Stomach smooth muscle (tissue), 2 donors: ENCODE measurements at regions not wholly inside any gene's neighbourhood (a gene's known extent, or its start where the extent isn't known, plus 50 kb on each side); places are given as distances from the start of the nearest gene placed in this dataset.

Source experiments
- H3K27ac ChIP-seq: one replicate; pipeline ENCODE4 v1.7.0; 2013; ENCODE audit warnings: mild to moderate bottlenecking, low read length, inconsistent platforms
- H3K27me3 ChIP-seq, 2 donors: one replicate each; pipeline ENCODE4 v1.7.0; 2013; ENCODE audit warnings: low read length in 2 of 2; ENCODE audit not compliant: insufficient read depth in 2 of 2, control insufficient read depth in 1 of 2
- H3K36me3 ChIP-seq, 2 donors: one replicate each; pipeline ENCODE4 v1.7.0; 2013; ENCODE audit warnings: low read length in 2 of 2; ENCODE audit not compliant: control insufficient read depth in 2 of 2, insufficient read depth in 2 of 2
- H3K4me1 ChIP-seq: one replicate; pipeline ENCODE4 v1.7.0; 2013; ENCODE audit warnings: low read length; ENCODE audit not compliant: control insufficient read depth, insufficient read depth
- H3K4me3 ChIP-seq, 2 donors: one replicate each; pipeline ENCODE4 v1.7.0; 2013; ENCODE audit warnings: low read length in 2 of 2
- H3K9ac ChIP-seq, 2 donors: one replicate each; pipeline ENCODE4 v1.7.0; 2013; ENCODE audit warnings: low read length in 2 of 2, mild to moderate bottlenecking in 1 of 2
- H3K9me3 ChIP-seq, 2 donors: one replicate each; pipeline ENCODE4 v1.7.0; 2013; ENCODE audit warnings: low read length in 2 of 2; ENCODE audit not compliant: control insufficient read depth in 2 of 2
- donor health status: healthy.
- donor health status: Pancreatic carcinoma.

DNA sequence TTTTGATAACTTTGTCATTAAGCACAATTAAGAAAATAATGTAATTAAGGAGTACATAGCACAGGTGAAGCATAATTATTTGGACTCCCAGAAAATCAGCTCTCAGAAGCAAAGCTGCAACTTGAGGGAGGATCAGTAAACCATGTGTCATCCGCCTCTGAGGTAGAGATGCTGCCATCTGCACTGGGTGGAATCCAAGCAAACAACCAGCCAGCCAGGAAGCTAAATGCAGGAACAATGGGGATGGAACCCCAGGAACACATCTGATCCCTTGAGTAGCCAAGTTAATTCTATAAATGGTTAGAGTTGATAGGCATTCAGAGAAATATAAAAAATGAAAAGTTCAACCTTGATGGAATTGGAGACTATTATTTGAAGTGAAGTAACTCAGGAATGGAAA, 520.2 kb downstream of the RFC3 start:
- H3K36me3 ChIP-seq: no peaks in the 10 kb centered on the region
- no peak overlapping the region for H3K27ac ChIP-seq
- no peak overlapping the region for H3K4me3 ChIP-seq
- no peaks in the 10 kb centered on the region for H3K4me1 ChIP-seq
- no peaks in the 10 kb centered on the region for H3K9me3 ChIP-seq
- no peaks in the 10 kb centered on the region for H3K27me3 ChIP-seq
- H3K9ac ChIP-seq: no peak overlapping the region

DNA sequence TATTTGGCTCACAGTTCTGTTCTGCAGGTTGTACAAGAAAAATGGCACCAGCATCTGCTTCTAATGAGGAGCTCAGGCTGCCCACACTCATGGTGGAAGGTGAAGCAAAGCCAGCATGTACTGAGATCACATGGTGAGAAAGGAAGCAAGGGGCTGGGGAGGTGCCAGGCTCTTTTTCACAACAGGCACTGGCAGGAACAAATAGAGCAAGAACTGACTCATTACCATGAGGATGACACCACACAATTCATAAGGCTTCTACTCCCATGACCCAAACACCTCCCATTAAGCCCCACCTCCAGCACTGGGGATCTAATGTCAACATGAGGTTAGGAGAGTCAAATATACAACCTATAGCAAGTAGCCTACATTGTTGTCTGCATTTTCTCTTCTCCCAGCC, 522.6 kb downstream of the RFC3 start:
- H3K4me1 ChIP-seq: no peaks in the 10 kb centered on the region
- no peak overlapping the region for H3K9ac ChIP-seq

DNA sequence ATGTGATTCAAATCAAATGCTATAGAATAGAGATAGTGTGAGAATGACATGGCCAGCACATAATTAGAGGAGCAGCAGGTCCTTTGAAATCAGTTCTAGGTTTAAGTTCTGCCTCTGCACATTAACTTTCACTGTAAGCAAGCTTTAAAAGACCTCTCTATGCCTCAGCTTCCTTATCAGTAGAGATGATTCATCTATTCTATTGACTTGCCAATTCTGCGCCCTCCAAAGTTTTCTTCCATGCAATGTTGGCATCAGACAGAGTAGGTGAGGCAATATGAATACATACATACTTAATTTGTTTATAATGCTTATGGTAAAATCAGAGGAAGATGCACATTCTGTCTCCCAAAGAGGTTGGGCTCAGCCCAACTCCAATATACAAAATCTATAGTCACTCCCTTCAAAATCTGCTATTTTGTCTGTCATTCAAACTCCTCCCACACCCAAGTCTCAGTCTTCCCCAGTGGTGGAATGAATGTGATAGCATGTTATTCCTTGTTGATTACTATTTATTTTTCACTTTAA, 525.5 kb downstream of the RFC3 start:
- no peaks in the 10 kb centered on the region for H3K27me3 ChIP-seq
- no peaks in the 10 kb centered on the region for H3K4me1 ChIP-seq
- no peak overlapping the region for H3K9ac ChIP-seq
- H3K36me3 ChIP-seq: no peaks in the 10 kb centered on the region
- no peak overlapping the region for H3K4me3 ChIP-seq
- H3K27ac ChIP-seq: no peak overlapping the region
- no peaks in the 10 kb centered on the region for H3K9me3 ChIP-seq

More for the DNA sequence above, 522.6 kb downstream of the RFC3 start:
- no peaks in the 10 kb centered on the region for H3K36me3 ChIP-seq
- no peaks in the 10 kb centered on the region for H3K27me3 ChIP-seq
- H3K4me3 ChIP-seq: no peak overlapping the region
- H3K27ac ChIP-seq: no peak overlapping the region
- no peaks in the 10 kb centered on the region for H3K9me3 ChIP-seq

DNA sequence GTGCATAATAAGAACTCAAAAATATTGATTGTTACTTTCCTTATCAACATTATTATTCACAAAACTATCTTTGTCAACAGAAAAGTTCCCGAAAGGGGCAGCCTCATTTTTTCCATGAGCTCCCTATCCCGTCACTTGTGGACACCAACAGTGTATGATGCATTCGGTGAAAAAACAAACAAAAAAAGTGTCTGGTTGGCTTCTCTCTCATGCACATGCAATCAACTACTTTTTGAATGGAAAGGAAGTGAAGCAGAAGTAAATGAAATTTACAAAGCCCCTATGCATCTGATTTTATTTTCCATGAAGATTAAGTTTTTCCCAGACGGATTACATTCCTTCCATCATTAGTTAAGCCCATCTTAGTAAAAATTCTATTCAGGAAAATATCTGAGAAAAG, 526.9 kb downstream of the RFC3 start:
- Histone ChIP-seq H3K36me3 (no peaks in the 10 kb centered on the region), H3K4me1 (no peaks in the 10 kb centered on the region), H3K27ac (no peak overlapping the region), H3K9ac (no peak overlapping the region), H3K27me3 (no peaks in the 10 kb centered on the region), H3K4me3 (no peak overlapping the region), H3K9me3 (no peaks in the 10 kb centered on the region)

DNA sequence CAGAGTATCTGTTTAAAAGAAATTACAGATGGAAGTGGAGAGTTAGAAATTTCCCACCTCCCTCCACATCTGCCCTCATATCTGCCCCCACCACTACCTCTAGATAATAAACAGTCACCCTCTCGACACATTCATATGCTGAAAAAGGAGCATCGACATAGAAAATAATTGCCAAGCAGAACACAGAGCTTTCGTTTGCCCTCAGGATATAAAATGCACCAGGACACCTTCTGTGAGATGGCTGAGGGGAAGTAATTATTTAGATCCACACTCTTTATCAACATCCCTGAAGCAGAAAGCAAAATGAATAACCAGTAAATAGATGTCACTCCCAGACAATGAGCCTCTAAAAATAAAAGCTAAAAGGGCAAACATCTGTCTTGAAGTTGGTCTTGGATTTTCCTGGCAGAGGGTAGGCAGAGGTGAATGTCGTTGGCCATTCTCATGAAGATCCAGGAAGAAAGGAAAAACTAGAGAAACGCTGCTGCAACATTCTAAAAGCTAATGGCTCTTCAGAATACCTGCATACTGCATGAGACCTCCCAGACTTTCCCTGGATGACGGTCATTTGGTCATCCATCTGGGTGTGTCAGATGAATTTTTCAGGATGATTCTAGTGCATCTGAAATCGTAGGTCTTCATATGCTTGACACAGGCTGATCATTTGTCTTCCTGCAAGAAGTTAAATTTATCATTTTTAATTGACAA, 527.5 kb downstream of the RFC3 start:
- no peak overlapping the region for H3K27ac ChIP-seq

DNA sequence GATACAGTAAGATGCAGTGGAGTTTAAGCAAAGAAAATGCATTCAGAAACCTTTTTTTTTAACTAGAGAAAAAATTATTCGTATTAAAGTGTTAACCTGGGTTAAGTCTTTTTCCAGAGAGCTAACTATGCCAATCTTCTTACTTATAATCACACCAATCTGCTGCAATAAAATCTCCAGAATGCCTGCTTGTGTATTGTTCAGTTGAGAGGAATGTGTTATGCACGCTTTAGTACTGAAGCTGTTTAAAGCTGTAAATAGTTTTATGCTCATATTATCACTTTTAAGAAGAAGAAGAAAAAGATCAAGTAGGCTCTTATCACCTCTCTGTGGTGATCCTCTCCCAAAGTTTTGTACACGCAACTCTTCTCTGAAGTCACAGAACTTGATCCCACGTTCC, 528.7 kb downstream of the RFC3 start:
- Histone ChIP-seq H3K27ac (no peak overlapping the region), H3K36me3 (no peaks in the 10 kb centered on the region), H3K27me3 (no peaks in the 10 kb centered on the region)

More for the DNA sequence above, 527.5 kb downstream of the RFC3 start:
- Histone ChIP-seq H3K4me3 (no peak overlapping the region), H3K9ac (no peak overlapping the region), H3K27me3 (no peaks in the 10 kb centered on the region), H3K36me3 (no peaks in the 10 kb centered on the region), H3K4me1 (no peaks in the 10 kb centered on the region), H3K9me3 (no peaks in the 10 kb centered on the region)

DNA sequence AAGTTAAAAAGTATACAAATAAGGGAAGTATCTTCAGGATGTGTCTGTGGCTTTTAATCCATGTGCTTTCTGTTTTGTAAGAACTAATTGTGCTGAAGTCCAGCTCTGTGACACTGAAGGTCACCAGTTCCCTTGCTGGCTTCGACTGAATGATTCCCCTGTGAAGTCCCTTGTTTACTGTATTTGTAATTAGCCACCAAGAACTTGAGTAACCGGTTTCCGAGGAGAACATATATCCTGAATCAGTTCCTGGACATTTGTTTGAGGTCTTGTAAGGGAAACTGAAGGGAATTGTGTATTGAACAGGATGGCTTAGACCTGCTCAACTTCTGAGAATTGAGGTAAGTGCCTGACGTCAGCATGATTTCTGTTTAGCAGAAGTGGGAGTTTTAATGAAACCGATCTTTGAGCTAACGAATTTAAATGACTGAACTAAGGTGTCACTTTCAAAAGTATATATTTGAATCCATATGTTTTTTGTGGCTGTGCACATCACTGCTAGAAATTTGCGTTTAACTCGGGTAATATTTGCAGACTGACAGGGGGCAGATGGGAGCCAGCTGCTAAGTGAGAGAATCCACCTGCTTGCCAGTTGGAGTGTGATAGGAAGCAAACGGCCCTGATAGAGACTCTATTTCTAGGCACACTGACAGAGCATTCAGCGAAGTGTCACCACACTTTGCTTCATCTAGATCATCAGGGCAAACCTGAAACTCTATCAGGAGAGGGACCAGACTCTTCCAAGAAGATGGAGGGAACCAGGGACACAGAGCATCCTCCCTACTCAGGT, 530.0 kb downstream of the RFC3 start:
- Histone ChIP-seq H3K9ac (no peak overlapping the region), H3K4me1 (no peaks in the 10 kb centered on the region), H3K4me3 (no peak overlapping the region), H3K27ac (no peak overlapping the region), H3K9me3 (no peaks in the 10 kb centered on the region), H3K27me3 (no peaks in the 10 kb centered on the region), H3K36me3 (no peaks in the 10 kb centered on the region)

More for the DNA sequence above, 528.7 kb downstream of the RFC3 start:
- no peaks in the 10 kb centered on the region for H3K4me1 ChIP-seq
- H3K9ac ChIP-seq: no peak overlapping the region
- H3K4me3 ChIP-seq: no peak overlapping the region
- no peaks in the 10 kb centered on the region for H3K9me3 ChIP-seq

DNA sequence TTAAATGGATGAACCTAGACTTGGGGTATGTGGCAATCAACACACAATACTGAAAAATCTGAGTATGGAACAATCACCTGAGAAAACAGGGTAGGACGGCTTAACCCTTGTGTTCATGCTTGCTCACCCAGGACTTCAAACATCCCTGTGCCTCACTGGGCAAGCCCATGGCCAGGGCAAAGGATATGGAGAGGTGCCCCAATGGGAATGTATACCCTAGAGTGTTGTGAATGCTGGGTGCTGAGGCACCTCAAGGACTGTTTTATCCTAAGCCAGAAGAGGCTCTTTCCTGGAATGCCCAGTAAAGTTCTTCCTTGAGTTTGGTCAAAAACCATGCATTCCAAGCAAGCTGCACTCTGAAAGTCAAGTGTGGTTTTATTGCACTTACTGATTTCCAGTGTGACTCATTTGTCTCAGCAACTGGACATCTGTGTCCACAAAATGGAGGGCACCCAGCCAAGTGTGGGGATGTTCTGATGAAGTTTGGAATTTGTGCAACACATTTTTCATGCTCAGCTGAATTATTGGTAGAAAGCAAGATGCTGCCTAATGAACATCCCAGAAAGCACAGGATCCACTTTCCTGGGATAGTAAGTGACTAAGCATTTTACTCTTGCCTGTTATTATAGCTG, 531.3 kb downstream of the RFC3 start:
- Histone ChIP-seq H3K27me3 (no peaks in the 10 kb centered on the region), H3K9me3 (no peaks in the 10 kb centered on the region), H3K9ac (no peak overlapping the region), H3K4me3 (no peak overlapping the region), H3K27ac (no peak overlapping the region), H3K4me1 (no peaks in the 10 kb centered on the region), H3K36me3 (no peaks in the 10 kb centered on the region)

DNA sequence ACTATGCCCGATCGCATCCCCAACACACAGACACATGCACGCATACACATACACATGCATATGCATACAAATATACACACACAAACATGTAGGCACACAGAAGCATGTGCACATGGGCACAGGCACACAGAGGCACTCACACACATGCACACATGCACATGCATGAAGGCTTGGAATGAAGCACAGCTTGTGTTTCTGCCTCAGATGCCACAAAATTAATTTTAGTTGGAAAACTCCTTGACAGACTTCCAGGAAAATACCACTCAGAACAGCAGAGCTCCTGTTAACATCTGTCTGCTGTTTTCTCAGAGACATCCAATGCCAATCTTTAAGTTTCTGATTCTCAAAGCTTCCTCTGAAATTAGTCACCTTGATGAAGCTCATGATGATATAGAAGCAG, 532.7 kb downstream of the RFC3 start:
- Histone ChIP-seq H3K4me3 (no peak overlapping the region), H3K9ac (no peak overlapping the region), H3K9me3 (no peaks in the 10 kb centered on the region), H3K27ac (no peak overlapping the region), H3K27me3 (no peaks in the 10 kb centered on the region), H3K36me3 (no peaks in the 10 kb centered on the region), H3K4me1 (no peaks in the 10 kb centered on the region)

DNA sequence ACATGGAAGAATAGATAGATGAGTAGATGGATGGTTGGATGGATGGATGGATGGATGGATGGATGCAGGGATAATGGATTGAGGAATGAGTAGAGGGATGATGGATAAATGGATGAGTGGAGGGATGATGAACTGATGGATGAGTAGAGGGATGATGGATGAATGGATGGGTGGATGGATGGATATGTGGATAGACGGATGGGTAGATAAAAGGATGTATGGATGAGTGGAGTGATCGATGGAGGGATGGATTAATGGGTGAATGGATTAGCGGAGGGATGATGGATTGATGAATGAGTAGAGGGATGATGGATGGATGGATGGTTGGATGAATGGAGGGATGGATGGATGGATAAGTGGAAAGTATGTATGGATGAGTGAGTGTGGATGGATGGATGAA, 533.2 kb downstream of the RFC3 start:
- no peaks in the 10 kb centered on the region for H3K4me1 ChIP-seq
- H3K27ac ChIP-seq: no peak overlapping the region
- no peak overlapping the region for H3K9ac ChIP-seq
- no peaks in the 10 kb centered on the region for H3K27me3 ChIP-seq
- no peaks in the 10 kb centered on the region for H3K9me3 ChIP-seq
- no peak overlapping the region for H3K4me3 ChIP-seq
- no peaks in the 10 kb centered on the region for H3K36me3 ChIP-seq
